Epithelial cell of prostate (primary cell): ENCODE measurements at regions not wholly inside any gene's neighbourhood (a gene's known extent, or its start where the extent isn't known, plus 50 kb on each side); places are given as distances from the start of the nearest gene placed in this dataset.

Source experiments
- DNase-seq: peaks from one replicate; pipeline ENCODE4 v3.0.0-alpha.2; 2011; ENCODE audit warnings: low read depth, low spot score
- H3K27ac ChIP-seq: fragments of 450-650 bp; 2 replicates; pipeline ENCODE4 v1.5.1; 2017; ENCODE audit warnings: mild to moderate bottlenecking

DNA sequence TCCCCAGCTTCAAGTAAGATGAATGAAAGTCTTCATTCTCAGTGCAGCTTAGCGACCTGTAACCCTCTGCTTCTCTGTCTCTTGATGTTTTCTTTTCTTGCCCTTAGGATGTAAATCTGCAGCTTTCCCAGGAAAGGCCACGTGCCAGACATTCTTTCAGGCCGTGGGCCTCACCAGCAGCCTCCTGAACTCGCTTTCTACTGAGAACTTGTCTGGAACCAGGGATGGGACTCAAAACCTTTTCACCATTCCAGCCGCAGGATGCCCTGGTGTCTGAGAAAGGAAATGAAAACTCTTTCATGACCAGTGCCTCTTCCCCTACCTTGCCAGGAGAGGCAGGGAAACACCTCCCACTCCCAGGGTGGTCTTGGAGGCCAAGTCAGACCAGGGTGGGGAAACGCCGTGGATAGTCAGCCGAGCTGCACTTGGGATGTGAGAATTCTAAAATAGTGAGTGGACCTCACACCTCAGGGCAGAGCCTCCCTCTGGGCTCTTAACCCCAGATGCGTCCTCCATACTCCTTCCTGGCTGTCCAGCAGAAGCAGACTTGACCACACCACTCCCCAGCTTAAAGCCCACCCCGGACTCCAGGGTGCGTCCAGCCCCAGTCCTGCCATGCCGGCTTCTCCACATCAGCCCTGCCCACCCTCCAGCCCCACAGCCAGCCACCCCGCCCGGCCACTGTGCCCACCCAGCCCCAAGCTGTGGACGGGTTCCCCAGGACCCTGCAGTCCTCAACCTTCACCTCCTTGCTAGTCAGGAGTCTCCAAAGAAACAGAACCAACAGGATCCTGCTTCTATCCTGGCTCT lies 115.5 kb downstream of the TWIST2 start:
- no peak for DNase-seq
- H3K27ac ChIP-seq = no peak overlapping the region

DNA sequence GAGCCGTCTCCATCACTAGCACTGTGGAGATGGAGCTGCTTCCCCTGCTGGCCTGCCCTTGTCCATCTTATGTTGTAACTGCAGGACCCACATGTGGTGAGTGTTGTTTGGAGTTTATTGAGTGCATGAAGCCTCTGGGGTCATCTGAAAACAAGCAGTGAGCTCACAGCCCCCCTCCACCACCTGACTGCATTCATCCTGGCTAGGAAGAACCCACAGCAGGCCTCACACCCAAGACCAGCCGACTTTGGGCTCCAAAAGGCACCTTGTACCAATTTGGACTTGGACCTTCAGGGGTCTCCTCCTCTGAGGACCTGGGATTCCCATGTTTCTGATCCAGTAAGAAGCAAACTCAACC lies 116.1 kb downstream of the TWIST2 start:
- DNase-seq = no peak
- no peak overlapping the region for H3K27ac ChIP-seq

DNA sequence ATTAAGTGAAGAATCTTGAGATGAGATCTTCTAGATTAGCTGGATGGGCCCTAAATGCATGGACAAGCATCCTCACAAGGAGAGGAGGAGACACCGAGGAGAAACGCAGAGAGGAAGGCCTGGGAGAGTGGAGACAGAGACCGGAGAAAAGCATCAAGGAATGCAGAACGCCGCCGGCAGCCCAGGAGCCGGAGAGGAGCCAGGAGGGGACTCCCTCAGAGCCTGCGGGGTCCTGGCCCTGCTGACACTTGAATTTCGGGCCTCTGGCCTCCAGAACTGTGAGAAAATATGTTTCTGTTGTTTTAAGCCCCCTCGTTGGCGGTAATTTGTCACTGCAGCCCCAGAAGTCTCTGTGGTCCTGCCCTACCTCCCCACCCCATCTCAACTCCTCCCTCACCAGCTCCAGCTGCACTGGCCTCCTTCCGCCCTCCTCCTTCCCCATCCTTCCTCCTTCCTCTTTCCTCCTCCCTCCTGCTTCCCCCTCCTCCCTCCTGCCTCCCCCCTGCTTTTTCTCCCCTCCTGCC lies 116.7 kb downstream of the TWIST2 start:
- DNase-seq = no peak
- no peak overlapping the region for H3K27ac ChIP-seq

DNA sequence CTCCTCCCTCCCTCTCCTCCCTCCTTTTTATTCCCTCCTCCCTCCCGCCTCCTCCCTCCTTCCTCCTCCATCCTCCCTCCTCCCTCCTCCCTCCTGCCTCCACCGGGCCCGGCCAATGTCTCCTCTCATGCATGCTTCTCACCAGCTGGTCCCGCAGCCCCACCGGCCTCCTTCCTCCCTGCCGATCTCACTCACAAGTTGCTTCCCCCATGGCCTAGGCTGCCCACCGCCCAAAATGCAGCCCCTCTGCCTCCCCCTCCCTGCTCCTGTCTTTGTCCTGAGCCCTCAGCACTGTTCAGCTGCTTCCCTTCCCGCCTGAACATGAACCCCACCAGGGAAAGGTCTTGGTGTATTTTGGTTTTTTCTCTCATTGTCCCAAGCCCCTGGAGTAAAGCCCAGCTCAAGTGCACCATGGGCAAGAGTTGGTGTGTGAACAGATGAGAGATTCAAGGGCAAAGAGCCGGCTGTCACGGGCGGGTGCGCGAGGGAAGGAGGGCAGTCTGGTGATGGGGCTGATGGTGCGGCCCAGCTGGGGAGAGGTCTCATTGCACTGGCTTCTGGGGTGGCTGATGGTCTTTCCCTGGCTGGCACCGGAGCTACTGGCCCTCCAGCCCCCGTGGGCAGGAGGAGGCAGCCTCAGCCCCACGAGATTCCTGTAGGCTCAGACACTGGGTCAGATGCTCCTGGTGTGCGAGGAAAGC lies 117.6 kb downstream of the TWIST2 start:
- DNase-seq = no peak

GRCh38 chr2:238966072-238966937 lies 118.4 kb downstream of the TWIST2 start:
- no peak for DNase-seq
- no peak overlapping the region for H3K27ac ChIP-seq

More for the DNA sequence above, 117.6 kb downstream of the TWIST2 start:
- H3K27ac ChIP-seq = no peak overlapping the region

- no peak overlapping the region for H3K27ac ChIP-seq
- no peak for DNase-seq
Measured at GRCh38 chr2:238967031-238967977, 119.4 kb downstream of the TWIST2 start.

GRCh38 chr2:238967978-238968360 lies 120.1 kb downstream of the TWIST2 start:
- DNase-seq = no peak
- H3K27ac ChIP-seq = no peak overlapping the region

DNA sequence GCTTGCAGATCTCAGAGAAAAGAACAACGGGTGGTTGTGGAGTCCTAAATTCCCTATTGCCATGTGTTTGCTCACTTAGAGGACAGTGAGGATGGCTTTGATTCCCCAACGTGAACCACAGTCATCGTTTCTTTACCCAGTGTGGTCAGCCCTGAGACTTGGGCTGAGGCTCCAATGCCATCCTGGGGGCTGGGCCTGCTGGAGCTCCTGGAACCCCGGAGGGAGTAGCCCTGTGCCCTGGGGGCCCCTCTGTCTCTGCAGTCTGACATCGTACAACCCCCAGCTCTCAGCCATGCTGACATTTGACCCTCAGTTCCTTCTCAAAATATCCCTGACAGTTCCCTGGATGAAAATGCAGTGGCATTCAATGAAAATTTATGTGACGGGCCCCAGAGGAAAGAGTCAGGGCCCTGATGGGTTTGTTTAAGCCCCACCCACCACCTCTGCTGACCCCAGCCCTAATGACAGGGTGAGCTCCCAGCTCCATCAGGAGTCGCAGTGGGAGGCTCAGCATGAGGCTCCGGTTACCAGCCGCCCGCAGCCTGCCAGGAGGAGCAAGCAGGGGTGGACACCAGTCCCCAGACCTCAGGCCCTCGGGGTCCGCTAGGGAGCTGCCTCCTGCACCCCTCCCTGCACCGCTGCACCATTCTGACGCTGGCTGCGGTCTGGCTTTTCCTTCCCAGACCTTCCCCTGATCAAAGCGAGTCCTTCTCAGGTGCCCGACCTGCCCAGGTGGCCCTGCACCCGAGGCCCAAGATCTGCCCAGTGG lies 120.9 kb downstream of the TWIST2 start:
- no peak overlapping the region for H3K27ac ChIP-seq
- DNase-seq = no peak

GRCh38 chr2:238969857-238970256 lies 122.0 kb downstream of the TWIST2 start:
- no peak overlapping the region for H3K27ac ChIP-seq
- no peak for DNase-seq

GRCh38 chr2:238970553-238971081 lies 122.7 kb downstream of the TWIST2 start:
- no peak for DNase-seq
- H3K27ac ChIP-seq = no peak overlapping the region

DNA sequence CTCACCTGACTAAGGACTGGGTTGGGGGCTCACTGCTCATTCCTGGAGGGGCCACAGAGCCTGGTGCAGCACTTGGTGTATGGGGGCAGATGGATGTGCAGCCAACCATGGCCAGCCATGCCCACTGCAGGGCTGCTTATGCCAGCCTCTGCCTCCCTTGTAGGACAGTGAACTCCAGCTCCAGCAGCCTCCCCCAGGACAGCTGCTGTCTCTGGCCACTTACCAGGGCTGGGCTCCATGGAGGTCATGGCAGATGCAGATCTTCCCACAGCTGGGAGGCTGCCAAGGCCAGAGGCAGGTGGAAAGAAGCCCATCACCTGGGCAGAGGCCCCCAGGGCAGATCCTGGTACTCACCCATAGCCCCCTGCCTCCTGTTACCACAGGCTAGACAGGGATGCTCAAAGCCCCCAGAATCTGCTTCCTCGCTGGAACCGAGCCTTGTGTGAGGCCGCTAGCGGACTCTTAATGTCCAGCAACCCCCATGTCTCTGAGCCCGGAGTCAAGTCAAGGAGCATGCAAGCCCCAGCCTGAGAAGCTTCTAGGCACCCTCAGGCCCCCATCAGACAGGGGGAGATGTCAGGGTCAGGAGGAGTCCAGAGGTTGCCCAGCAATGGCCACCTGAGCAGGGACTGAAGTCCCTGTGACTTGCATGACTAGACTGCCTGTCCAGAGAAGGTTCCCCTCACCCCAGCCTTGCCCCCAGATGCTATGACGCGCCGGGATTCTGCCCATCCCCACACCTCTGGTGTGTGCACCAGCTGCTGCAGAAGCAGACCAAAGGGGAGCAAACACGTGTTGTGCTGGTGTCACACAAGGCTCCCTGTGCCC lies 123.6 kb downstream of the TWIST2 start:
- H3K27ac ChIP-seq = no peak overlapping the region
- DNase-seq = no peak

- DNase-seq = no peak
- H3K27ac ChIP-seq = no peak overlapping the region
Measured at GRCh38 chr2:238972146-238972445, 124.2 kb downstream of the TWIST2 start.

DNA sequence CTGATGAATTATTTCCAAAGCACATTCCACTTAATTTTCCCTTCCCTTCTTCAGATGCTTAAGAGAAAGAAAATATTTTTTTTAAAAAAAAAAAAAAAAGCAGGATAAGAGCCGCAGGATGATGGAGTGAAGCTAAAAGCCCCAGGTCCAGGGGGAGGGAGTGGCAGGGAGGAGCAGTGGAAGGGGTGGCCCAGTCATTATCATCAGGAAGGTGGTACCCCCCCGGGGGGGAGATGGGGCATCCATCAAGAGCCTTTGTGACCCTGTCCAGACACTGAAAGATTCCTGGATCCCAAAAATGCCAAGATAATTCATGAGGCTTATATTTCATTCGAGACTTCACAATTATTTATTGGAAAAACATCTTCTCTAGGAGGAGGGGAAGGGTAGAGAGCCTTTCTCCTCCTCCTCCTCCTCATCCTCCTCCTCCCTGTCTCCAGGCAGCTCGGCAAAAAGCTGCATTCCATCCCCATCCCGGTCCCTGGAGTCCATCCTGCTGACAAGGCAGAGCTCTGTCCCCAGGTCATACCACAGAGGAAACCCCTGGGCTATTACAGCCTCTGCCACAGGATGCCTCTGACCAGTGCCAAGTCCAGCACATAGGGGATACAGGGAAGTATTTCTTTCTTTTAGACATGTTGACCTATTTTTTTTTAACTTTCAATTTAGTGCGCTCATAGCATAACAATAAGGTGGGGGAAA lies 125.3 kb downstream of the TWIST2 start:
- no peak for DNase-seq

GRCh38 chr2:238974081-238974480 lies 126.2 kb downstream of the TWIST2 start:
- no peak for DNase-seq
- peak overlapping the region; percentile 4 for H3K27ac ChIP-seq

More for the DNA sequence above, 125.3 kb downstream of the TWIST2 start:
- no peak overlapping the region for H3K27ac ChIP-seq

DNA sequence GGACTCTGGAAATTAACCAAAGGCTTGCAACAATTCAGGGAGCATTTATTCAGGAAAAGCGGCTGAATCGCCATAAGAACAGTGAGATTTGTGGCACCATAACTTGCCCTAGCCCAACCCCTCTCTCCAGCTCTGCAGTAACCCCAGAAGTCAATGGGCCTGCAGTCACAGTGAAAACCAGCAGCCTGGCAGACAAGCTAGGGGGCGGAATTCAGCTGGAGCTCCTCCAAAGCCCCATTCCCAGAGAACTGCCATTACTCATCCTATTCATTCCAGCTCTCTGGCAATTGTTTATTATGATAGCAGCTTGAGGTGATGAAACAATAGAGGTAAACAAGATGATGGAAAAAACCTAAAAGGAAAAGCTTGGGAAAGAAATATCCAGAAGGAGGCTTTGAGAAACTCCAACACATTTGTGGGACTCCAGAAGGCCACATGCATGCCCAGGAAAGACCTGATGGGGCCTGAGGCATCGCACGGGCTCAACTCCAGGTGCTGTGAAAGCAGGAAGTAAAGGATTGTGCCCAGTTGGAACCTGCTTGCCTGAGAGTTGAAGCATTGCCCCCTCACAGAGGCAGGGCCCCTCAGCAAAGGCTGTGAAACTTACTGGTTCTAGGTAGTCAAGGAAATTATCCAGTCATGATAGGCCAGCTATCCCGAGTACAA lies 126.7 kb downstream of the TWIST2 start:
- peak overlapping the region; percentile 4 for H3K27ac ChIP-seq
- no peak for DNase-seq

DNA sequence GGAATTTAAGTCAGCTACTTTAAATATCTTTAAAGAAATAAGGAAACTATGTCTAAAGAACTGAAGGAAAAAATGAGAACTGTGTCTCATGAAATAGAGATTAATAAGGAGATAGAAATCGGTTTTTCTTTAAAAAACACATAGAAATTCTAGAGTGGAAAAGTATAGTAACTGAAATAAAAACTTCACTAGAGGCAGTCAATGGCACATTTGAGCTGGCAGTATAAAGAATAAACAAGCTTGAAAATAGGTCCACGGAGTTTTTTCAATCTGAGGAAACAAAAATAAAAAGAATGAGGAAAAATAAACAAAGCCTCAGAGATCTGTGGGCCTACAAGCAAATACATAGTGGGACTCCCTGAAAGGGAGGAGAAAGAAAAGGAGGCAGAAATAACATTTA lies 127.5 kb downstream of the TWIST2 start:
- H3K27ac ChIP-seq = no peak overlapping the region
- no peak for DNase-seq

DNA sequence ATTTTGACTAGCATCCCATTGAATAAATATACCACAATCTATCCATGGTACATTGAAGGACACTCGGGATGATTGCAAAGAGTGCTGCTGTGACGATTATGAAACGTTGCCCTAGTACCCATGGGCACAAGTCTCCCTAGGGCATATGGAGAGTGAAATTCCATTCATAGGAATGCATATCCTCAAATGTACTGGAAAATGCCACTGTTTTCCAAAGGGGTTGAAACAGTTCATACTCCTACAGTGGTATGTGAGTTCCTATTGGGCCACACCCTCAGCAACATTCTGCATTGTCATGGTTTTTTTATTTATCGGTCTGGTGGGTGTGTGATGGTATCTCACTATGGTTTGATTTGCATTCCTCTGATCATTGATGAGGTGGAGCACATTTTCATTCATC lies 130.6 kb downstream of the TWIST2 start:
- H3K27ac ChIP-seq = no peak overlapping the region
- no peak for DNase-seq
